Loucy (cell line): ENCODE measurements at regions not wholly inside any gene's neighbourhood (a gene's known extent, or its start where the extent isn't known, plus 50 kb on each side); places are given as distances from the start of the nearest gene placed in this dataset.

Experiments used
- H2AFZ ChIP-seq: fragments of 200-600 bp; sonication (generic); 2 replicates; pipeline ENCODE4 v1.6.0; 2016; ENCODE audit warnings: antibody characterized with exemption, mild to moderate bottlenecking, low read length, moderate library complexity
- H3F3A ChIP-seq: fragments of 200-600 bp; 2 replicates; pipeline ENCODE4 v1.6.0; 2016; ENCODE audit warnings: antibody characterized with exemption, low read depth, mild to moderate bottlenecking
- H3K27me3 ChIP-seq: fragments of 200-600 bp; sonication (generic); 2 replicates; pipeline ENCODE4 v1.6.1; 2014; ENCODE audit warnings: low read length, mild to moderate bottlenecking; ENCODE audit not compliant: insufficient read depth, poor library complexity, severe bottlenecking
- H3K36me3 ChIP-seq: fragments of 200-600 bp; sonication (generic); 2 replicates; pipeline ENCODE4 v1.6.1; 2016; ENCODE audit warnings: low read length; ENCODE audit not compliant: insufficient read depth
- H3K4me1 ChIP-seq: fragments of 200-600 bp; sonication (generic); 2 replicates; pipeline ENCODE4 v1.5.1; 2014; ENCODE audit warnings: low read length, mild to moderate bottlenecking; ENCODE audit not compliant: insufficient read depth, poor library complexity, severe bottlenecking
- H3K4me2 ChIP-seq: fragments of 200-600 bp; sonication (generic); 2 replicates; pipeline ENCODE4 v1.6.0; 2014; ENCODE audit warnings: antibody characterized with exemption, low read length, low read depth, mild to moderate bottlenecking; ENCODE audit not compliant: poor library complexity, severe bottlenecking
- H3K4me3 ChIP-seq: fragments of 200-600 bp; sonication (generic); 2 replicates; pipeline ENCODE4 v1.5.1; 2014; ENCODE audit warnings: low read length, mild to moderate bottlenecking, mixed read lengths; ENCODE audit not compliant: poor library complexity, severe bottlenecking
- H3K79me2 ChIP-seq: fragments of 200-600 bp; sonication (generic); 2 replicates; pipeline ENCODE4 v1.6.1; 2014; ENCODE audit warnings: low read length; ENCODE audit not compliant: insufficient read depth
- H3K9ac ChIP-seq: fragments of 200-600 bp; sonication (generic); 2 replicates; pipeline ENCODE4 v1.6.0; 2014; ENCODE audit warnings: mild to moderate bottlenecking, low read depth, low read length, moderate library complexity; ENCODE audit not compliant: poor library complexity, severe bottlenecking
- H3K9me2 ChIP-seq: fragments of 200-600 bp; sonication (generic); replicated peaks from 2 replicates; pipeline ENCODE4 v1.6.1; 2016; ENCODE audit warnings: low read depth, low read length, mixed read lengths
- H3K9me3 ChIP-seq: fragments of 200-600 bp; sonication (generic); 2 replicates; pipeline ENCODE4 v1.6.1; 2014; ENCODE audit warnings: mild to moderate bottlenecking, antibody characterized with exemption, low read length, low read depth; ENCODE audit not compliant: insufficient read depth
- H4K20me1 ChIP-seq: fragments of 200-600 bp; sonication (generic); 2 replicates; pipeline ENCODE4 v1.6.0; 2014; ENCODE audit warnings: antibody characterized with exemption, low read length, mild to moderate bottlenecking; ENCODE audit not compliant: insufficient read depth, poor library complexity, severe bottlenecking
- CTCF ChIP-seq: fragments of 200-600 bp; sonication (generic); conservative IDR thresholded peaks from 2 replicates; pipeline ENCODE4 v1.5.1; 2014; ENCODE audit warnings: mild to moderate bottlenecking, antibody characterized with exemption, low read length
- EZH2phosphoT487 ChIP-seq: fragments of 200-600 bp; IDR thresholded peaks from 2 replicates; pipeline ENCODE4 v1.6.1; 2018; ENCODE audit warnings: antibody characterized with exemption, mild to moderate bottlenecking, moderate library complexity, borderline replicate concordance

GRCh38 chr5:143892271-143892670, 80.3 kb downstream of the HMHB1 start:
- Histone ChIP-seq H3K4me3 (no peak overlapping the region), H2AFZ (no peak overlapping the region), H3F3A (no peaks in the 10 kb centered on the region; the same call in 1 of the 2 replicates), H3K9me2 (no peaks in the 10 kb centered on the region), H3K79me2 (no peaks in the 10 kb centered on the region), H4K20me1 (no peaks in the 10 kb centered on the region), H3K4me2 (no peak overlapping the region), H3K4me1 (peaks cover 11% of the 10 kb centered on the region), H3K27me3 (no peaks in the 10 kb centered on the region), H3K9me3 (no peaks in the 10 kb centered on the region), H3K36me3 (no peaks in the 10 kb centered on the region), H3K9ac (no peak overlapping the region)
- TF ChIP-seq CTCF (no peak), EZH2phosphoT487 (no peak)

GRCh38 chr5:143892908-143893307, 80.9 kb downstream of the HMHB1 start:
- H3K27me3 ChIP-seq = no peaks in the 10 kb centered on the region
- no peak overlapping the region for H2AFZ ChIP-seq
- H4K20me1 ChIP-seq = no peaks in the 10 kb centered on the region
- no peaks in the 10 kb centered on the region for H3K79me2 ChIP-seq
- no peak overlapping the region for H3K9ac ChIP-seq
- H3K9me3 ChIP-seq = no peaks in the 10 kb centered on the region
- H3K36me3 ChIP-seq = no peaks in the 10 kb centered on the region
- no peak overlapping the region for H3K4me3 ChIP-seq
- H3K4me2 ChIP-seq = no peak overlapping the region
- no peak for TF ChIP-seq CTCF
- TF ChIP-seq EZH2phosphoT487 = no peak
- peaks cover 17% of the 10 kb centered on the region for H3K4me1 ChIP-seq
- H3F3A ChIP-seq = no peaks in the 10 kb centered on the region; the same call in 1 of the 2 replicates
- no peaks in the 10 kb centered on the region for H3K9me2 ChIP-seq

GRCh38 chr5:143893638-143894037, 81.7 kb downstream of the HMHB1 start:
- Histone ChIP-seq H3K36me3 (no peaks in the 10 kb centered on the region), H3K9ac (no peak overlapping the region), H3F3A (peaks cover under 1% of the 10 kb centered on the region; the same call in 1 of the 2 replicates), H3K4me2 (no peak overlapping the region), H3K4me1 (peaks cover 20% of the 10 kb centered on the region), H3K9me3 (no peaks in the 10 kb centered on the region), H3K9me2 (no peaks in the 10 kb centered on the region), H3K27me3 (no peaks in the 10 kb centered on the region), H3K79me2 (no peaks in the 10 kb centered on the region), H3K4me3 (no peak overlapping the region), H2AFZ (no peak overlapping the region), H4K20me1 (no peaks in the 10 kb centered on the region)
- TF ChIP-seq CTCF (no peak), EZH2phosphoT487 (no peak)
